GM23338 (cell line): ENCODE measurements at regions not wholly inside any gene's neighbourhood (a gene's known extent, or its start where the extent isn't known, plus 50 kb on each side); places are given as distances from the start of the nearest gene placed in this dataset.

ENCODE experiments used
- ATAC-seq: fragments of 200-7000 bp; cut with Tn5 transposase; 3 replicates; pipeline ENCODE4 v1.9.1; 2020
- DNase-seq: peaks from one replicate; pipeline ENCODE4 v3.0.0-alpha.2; 2015; ENCODE audit warnings: low spot score
- H2AFZ ChIP-seq: fragments of 200-600 bp; sonication (generic); 2 replicates; pipeline ENCODE4 v1.8.0; 2016; ENCODE audit warnings: antibody characterized with exemption, mild to moderate bottlenecking, moderate library complexity
- H3F3A ChIP-seq: fragments of 200-600 bp; sonication (generic); replicated peaks from 2 replicates; pipeline ENCODE4 v1.8.0; 2017; ENCODE audit warnings: antibody characterized with exemption, mixed run types, low read depth
- H3K27ac ChIP-seq: fragments of 200-600 bp; sonication (generic); 2 replicates; pipeline ENCODE4 v1.6.1; 2016; ENCODE audit warnings: low read depth
- H3K27me3 ChIP-seq: fragments of 200-600 bp; sonication (generic); 2 replicates; pipeline ENCODE4 v1.8.0; 2016; ENCODE audit warnings: mild to moderate bottlenecking, mixed run types, moderate library complexity; ENCODE audit not compliant: insufficient read depth
- H3K36me3 ChIP-seq: fragments of 200-600 bp; sonication (generic); 2 replicates; pipeline ENCODE4 v1.8.0; 2016; ENCODE audit warnings: mild to moderate bottlenecking; ENCODE audit not compliant: insufficient read depth
- H3K4me1 ChIP-seq: fragments of 200-600 bp; sonication (generic); 2 replicates; pipeline ENCODE4 v1.8.0; 2016; ENCODE audit warnings: mild to moderate bottlenecking, moderate library complexity; ENCODE audit not compliant: insufficient read depth
- H3K4me2 ChIP-seq: fragments of 200-600 bp; sonication (generic); 2 replicates; pipeline ENCODE4 v1.7.1; 2017; ENCODE audit warnings: mixed run types
- H3K4me3 ChIP-seq: fragments of 200-600 bp; sonication (generic); 2 replicates; pipeline ENCODE4 v1.6.1; 2016; ENCODE audit warnings: mixed run types
- H3K79me2 ChIP-seq: fragments of 200-600 bp; sonication (generic); replicated peaks from 2 replicates; pipeline ENCODE4 v1.8.0; 2017; ENCODE audit warnings: mild to moderate bottlenecking; ENCODE audit not compliant: insufficient read depth
- H3K9me2 ChIP-seq: fragments of 200-600 bp; sonication (generic); 2 replicates; pipeline ENCODE4 v1.8.0; 2017; ENCODE audit not compliant: insufficient read depth
- H4K20me1 ChIP-seq: fragments of 200-600 bp; sonication (generic); replicated peaks from 2 replicates; pipeline ENCODE4 v1.8.0; 2017; ENCODE audit warnings: mild to moderate bottlenecking; ENCODE audit not compliant: insufficient read depth
- H3K27ac Mint-ChIP-seq: 2 replicates; pipeline ENCODE4 v1.8.0; 2020; ENCODE audit warnings: inconsistent platforms, mild to moderate bottlenecking, moderate library complexity, mixed read lengths
- H3K27me3 Mint-ChIP-seq: 3 replicates; pipeline ENCODE4 v1.8.0; 2022; ENCODE audit warnings: low read depth, mild to moderate bottlenecking, moderate library complexity, mixed read lengths, inconsistent platforms; ENCODE audit not compliant: insufficient read depth, poor library complexity
- H3K36me3 Mint-ChIP-seq: 3 replicates; pipeline ENCODE4 v1.8.0; 2021; ENCODE audit warnings: low read depth, mild to moderate bottlenecking, inconsistent platforms, moderate library complexity, mixed read lengths
- H3K4me1 Mint-ChIP-seq: 3 replicates; pipeline ENCODE4 v1.8.0; 2020; ENCODE audit warnings: mild to moderate bottlenecking, inconsistent platforms, mixed read lengths
- H3K4me3 Mint-ChIP-seq: 3 replicates; pipeline ENCODE4 v1.8.0; 2021; ENCODE audit warnings: moderate library complexity, mild to moderate bottlenecking, inconsistent platforms, mixed read lengths
- H3K9me3 Mint-ChIP-seq: 3 replicates; pipeline ENCODE4 v1.8.0; 2020; ENCODE audit warnings: moderate library complexity, mild to moderate bottlenecking, inconsistent platforms, mixed read lengths
- CTCF ChIP-seq, 2 experiments: fragments of 200-600 bp in 1 of 2; sonication (generic) in 1 of 2; conservative IDR thresholded peaks; 2 replicates each; pipeline versions ENCODE4 v1.5.1 to v1.6.1; 2016 to 2017; ENCODE audit warnings: antibody characterized with exemption in 2 of 2, low read depth in 2 of 2, mild to moderate bottlenecking in 2 of 2, moderate library complexity in 1 of 2
- ETS1 ChIP-seq: IDR thresholded peaks from 2 replicates; pipeline ENCODE4 v1.6.1; 2016; ENCODE audit warnings: antibody characterized with exemption
- NANOG ChIP-seq: IDR thresholded peaks from 2 replicates; pipeline ENCODE4 v1.6.1; 2016; ENCODE audit warnings: antibody characterized with exemption, borderline replicate concordance
- POLR2AphosphoS5 ChIP-seq: IDR thresholded peaks from 2 replicates; pipeline ENCODE4 v1.6.1; 2016; ENCODE audit warnings: antibody characterized with exemption, low read depth
- STAT1 ChIP-seq: IDR thresholded peaks from one replicate; pipeline ENCODE4 v1.6.1; 2016; ENCODE audit warnings: antibody characterized with exemption; ENCODE audit not compliant: unreplicated experiment
- ZNF114 ChIP-seq: fragments of 250-450 bp; sonication (Bioruptor Pico); IDR thresholded peaks from 2 replicates; pipeline ENCODE4 v1.5.0; 2020; ENCODE audit warnings: mild to moderate bottlenecking, moderate library complexity
- ZNF462 ChIP-seq: fragments of 250-450 bp; sonication (Bioruptor Pico); IDR thresholded peaks from 2 replicates; pipeline ENCODE4 v1.5.0; 2020; ENCODE audit warnings: mild to moderate bottlenecking, moderate library complexity
- TF ChIP-seq, protein P1 (sequence below): IDR thresholded peaks from one replicate; pipeline ENCODE4 v1.6.1; 2018; ENCODE audit warnings: antibody characterized with exemption; ENCODE audit not compliant: unreplicated experiment

DNA sequence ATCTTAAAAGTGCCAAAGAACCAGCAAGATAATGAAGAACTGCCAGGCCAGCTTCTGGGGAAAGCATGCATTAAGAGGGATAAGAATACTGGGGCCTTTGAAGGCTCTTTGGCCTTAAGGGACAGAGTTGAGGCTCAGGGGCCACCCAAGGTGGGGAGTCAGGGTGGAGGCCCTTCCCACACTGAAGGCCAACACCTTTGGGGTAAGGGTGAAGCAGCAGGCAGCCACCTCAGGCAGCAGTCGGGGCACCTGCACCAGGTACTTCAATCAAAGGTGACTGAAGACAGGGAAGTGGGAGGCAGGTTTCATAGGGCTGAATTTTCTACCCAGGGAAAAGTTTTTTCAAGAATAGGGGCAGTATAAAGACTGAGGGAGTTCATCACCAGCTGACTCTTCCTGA lies 87.7 kb upstream of the KLF13 start:
- Histone ChIP-seq H4K20me1 (no peaks in the 10 kb centered on the region), H3F3A (no peaks in the 10 kb centered on the region), H3K27ac (no peak overlapping the region), H3K4me2 (no peak overlapping the region), H3K4me1 (no peaks in the 10 kb centered on the region), H3K27me3 (no peaks in the 10 kb centered on the region), H3K4me3 (no peak overlapping the region), H3K79me2 (no peaks in the 10 kb centered on the region), H2AFZ (no peak overlapping the region), H3K36me3 (no peaks in the 10 kb centered on the region), H3K9me2 (0 out of 2 replicates have a peak, but pooled peaks cover 4% of the 10 kb centered on the region)
- ATAC-seq (no peak), DNase-seq (no peak)
- H3K27me3 Mint-ChIP-seq: peaks cover 3% of the 10 kb centered on the region
- no peak overlapping the region for H3K27ac Mint-ChIP-seq
- no peak overlapping the region for H3K4me3 Mint-ChIP-seq
- no peaks in the 10 kb centered on the region; the same call in 2 of the 3 replicates for H3K9me3 Mint-ChIP-seq
- TF ChIP-seq CTCF (conservative IDR thresholded peaks at IDR 0.05; ENCODE audit: low read depth in 2 of 2): no peak
- TF ChIP-seq ZNF114 (CRISPR knock-in tag): no peak
- TF ChIP-seq, protein P1, sequence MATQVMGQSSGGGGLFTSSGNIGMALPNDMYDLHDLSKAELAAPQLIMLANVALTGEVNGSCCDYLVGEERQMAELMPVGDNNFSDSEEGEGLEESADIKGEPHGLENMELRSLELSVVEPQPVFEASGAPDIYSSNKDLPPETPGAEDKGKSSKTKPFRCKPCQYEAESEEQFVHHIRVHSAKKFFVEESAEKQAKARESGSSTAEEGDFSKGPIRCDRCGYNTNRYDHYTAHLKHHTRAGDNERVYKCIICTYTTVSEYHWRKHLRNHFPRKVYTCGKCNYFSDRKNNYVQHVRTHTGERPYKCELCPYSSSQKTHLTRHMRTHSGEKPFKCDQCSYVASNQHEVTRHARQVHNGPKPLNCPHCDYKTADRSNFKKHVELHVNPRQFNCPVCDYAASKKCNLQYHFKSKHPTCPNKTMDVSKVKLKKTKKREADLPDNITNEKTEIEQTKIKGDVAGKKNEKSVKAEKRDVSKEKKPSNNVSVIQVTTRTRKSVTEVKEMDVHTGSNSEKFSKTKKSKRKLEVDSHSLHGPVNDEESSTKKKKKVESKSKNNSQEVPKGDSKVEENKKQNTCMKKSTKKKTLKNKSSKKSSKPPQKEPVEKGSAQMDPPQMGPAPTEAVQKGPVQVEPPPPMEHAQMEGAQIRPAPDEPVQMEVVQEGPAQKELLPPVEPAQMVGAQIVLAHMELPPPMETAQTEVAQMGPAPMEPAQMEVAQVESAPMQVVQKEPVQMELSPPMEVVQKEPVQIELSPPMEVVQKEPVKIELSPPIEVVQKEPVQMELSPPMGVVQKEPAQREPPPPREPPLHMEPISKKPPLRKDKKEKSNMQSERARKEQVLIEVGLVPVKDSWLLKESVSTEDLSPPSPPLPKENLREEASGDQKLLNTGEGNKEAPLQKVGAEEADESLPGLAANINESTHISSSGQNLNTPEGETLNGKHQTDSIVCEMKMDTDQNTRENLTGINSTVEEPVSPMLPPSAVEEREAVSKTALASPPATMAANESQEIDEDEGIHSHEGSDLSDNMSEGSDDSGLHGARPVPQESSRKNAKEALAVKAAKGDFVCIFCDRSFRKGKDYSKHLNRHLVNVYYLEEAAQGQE: no peak
- TF ChIP-seq POLR2AphosphoS5: no peak
- TF ChIP-seq NANOG: no peak
- no peaks in the 10 kb centered on the region for H3K36me3 Mint-ChIP-seq
- H3K4me1 Mint-ChIP-seq: no peaks in the 10 kb centered on the region; the same call in 2 of the 3 replicates

DNA sequence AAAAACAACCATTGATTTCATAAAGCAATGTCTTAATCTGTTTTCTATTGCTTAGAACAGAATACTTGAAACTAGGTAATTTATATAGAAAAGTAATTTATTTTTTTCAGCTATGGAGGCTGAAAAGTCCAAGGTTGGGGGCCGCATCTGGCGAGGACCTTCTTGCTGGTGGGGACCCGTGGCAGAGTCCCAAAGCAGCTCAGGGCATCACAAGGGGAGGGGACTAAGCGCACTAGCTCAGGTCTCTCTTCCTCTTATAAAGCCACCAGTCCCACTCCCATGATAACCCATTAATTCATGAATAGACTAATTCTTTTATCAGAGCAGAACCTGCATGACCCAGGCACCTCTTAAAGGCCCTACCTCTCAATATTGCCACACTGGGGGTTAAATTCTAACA lies 87.2 kb upstream of the KLF13 start:
- Mint-ChIP-seq H3K4me3 (no peak overlapping the region), H3K9me3 (no peaks in the 10 kb centered on the region), H3K36me3 (no peaks in the 10 kb centered on the region), H3K4me1 (no peaks in the 10 kb centered on the region; the same call in 2 of the 3 replicates), H3K27me3 (peaks cover 3% of the 10 kb centered on the region), H3K27ac (no peak overlapping the region)
- Histone ChIP-seq H3K36me3 (no peaks in the 10 kb centered on the region), H3K9me2 (0 out of 2 replicates have a peak, but pooled peaks cover 4% of the 10 kb centered on the region), H3K4me2 (no peak overlapping the region), H4K20me1 (no peaks in the 10 kb centered on the region), H3K27ac (no peak overlapping the region), H3K79me2 (no peaks in the 10 kb centered on the region), H3K4me3 (no peak overlapping the region), H3K4me1 (no peaks in the 10 kb centered on the region), H3K27me3 (no peaks in the 10 kb centered on the region), H3F3A (no peaks in the 10 kb centered on the region), H2AFZ (no peak overlapping the region)
- DNase-seq: no peak
- no peak for ATAC-seq
- TF ChIP-seq ETS1 (no peak), ZNF462 (CRISPR knock-in tag) (no peak), STAT1 (no peak), POLR2AphosphoS5 (no peak), NANOG (no peak)
